Epithelial cell of proximal tubule (primary cell): ENCODE measurements at regions not wholly inside any gene's neighbourhood (a gene's known extent, or its start where the extent isn't known, plus 50 kb on each side); places are given as distances from the start of the nearest gene placed in this dataset.

ENCODE experiments used
- DNase-seq: peaks from one replicate; pipeline ENCODE4 v3.0.0-alpha.2; 2011; ENCODE audit warnings: low read depth
- H3K4me3 ChIP-seq: 2 replicates; pipeline ENCODE4 v1.5.1; 2011; ENCODE audit warnings: low read depth, mild to moderate bottlenecking, low read length
- TF ChIP-seq, protein P1 (sequence below): conservative IDR thresholded peaks from 2 replicates; pipeline ENCODE4 v1.5.1; 2012; ENCODE audit warnings: low read depth, mild to moderate bottlenecking, low read length

DNA sequence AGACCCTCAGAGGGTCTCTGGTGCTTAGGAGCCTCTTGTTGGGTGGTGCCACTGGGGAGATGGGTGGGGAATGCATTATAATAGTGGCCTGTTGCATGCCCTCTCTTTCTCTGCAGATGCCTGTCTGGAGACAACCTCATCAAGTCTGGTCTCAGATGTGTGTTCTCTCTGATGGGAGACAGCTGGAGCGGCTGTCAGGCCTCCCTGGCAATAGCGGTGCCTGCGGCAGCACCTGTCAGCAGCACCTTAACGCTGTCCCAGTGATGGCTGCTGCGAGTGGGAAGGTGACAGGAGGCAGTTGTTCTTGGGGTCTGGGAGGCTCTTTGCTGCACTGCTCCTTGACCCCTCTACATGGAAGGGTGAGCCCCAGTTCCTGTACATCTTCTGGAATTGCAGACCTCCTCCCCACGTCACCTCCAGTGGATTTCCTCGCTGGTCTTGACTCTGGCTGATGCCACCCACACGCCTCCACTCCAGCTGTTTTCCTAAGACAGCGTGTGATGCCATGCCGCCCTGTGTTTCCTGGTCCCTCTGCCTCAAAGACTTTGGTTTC, 63.3 kb upstream of the BLCAP start:
- TF ChIP-seq, protein P1, sequence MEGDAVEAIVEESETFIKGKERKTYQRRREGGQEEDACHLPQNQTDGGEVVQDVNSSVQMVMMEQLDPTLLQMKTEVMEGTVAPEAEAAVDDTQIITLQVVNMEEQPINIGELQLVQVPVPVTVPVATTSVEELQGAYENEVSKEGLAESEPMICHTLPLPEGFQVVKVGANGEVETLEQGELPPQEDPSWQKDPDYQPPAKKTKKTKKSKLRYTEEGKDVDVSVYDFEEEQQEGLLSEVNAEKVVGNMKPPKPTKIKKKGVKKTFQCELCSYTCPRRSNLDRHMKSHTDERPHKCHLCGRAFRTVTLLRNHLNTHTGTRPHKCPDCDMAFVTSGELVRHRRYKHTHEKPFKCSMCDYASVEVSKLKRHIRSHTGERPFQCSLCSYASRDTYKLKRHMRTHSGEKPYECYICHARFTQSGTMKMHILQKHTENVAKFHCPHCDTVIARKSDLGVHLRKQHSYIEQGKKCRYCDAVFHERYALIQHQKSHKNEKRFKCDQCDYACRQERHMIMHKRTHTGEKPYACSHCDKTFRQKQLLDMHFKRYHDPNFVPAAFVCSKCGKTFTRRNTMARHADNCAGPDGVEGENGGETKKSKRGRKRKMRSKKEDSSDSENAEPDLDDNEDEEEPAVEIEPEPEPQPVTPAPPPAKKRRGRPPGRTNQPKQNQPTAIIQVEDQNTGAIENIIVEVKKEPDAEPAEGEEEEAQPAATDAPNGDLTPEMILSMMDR, result no peak
- DNase-seq, result no peak
- no peak overlapping the region for H3K4me3 ChIP-seq

DNA sequence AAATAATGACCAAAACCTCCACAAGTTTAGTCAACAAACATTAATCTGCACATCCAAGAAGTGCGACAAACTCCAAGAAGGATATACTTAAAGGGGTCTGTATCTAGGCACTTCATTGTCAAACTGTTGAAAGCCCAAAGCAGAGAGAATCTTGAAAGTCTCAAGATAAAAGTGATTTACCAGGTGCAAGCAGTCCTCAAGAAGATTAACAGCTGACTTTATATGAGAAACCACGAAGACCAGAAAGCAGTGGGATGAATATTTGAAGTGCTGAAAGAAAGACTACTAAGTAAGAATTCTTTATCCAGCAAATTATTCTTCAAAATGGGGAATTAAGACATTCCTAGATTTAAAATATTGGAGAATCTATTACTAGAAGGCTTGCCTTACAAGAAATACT, 58.4 kb upstream of the BLCAP start:
- TF ChIP-seq, protein P1, result no peak
- H3K4me3 ChIP-seq, result no peak overlapping the region
- no peak for DNase-seq

DNA sequence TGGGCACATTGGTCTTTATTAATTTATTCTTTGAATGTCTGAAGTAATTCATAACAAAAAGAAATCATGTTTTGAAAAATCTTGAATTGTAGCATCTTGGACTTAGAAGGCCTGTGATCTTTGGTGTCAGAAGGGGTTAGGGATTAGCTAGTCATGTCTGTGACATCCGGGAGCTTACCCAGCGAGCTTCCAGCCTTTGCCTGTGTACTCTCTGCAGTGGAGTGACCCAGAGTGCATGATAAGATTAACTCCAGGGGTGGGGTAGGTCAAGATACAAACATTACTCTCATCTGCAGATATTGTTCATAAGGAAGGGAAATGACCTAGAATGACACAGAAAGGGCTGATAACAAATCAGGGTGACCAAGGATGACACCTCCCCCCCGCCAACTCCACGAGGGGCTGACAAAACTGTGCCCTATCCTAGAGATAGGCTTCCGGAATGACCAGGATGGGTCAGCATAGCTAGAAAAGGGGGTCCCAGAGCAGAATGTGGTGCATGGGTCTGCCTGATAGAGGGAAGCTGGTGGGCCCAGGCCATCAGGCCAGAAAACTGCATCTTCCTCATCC, 56.6 kb upstream of the BLCAP start:
- TF ChIP-seq, protein P1, result no peak
- no peak for DNase-seq
- H3K4me3 ChIP-seq, result no peak overlapping the region

DNA sequence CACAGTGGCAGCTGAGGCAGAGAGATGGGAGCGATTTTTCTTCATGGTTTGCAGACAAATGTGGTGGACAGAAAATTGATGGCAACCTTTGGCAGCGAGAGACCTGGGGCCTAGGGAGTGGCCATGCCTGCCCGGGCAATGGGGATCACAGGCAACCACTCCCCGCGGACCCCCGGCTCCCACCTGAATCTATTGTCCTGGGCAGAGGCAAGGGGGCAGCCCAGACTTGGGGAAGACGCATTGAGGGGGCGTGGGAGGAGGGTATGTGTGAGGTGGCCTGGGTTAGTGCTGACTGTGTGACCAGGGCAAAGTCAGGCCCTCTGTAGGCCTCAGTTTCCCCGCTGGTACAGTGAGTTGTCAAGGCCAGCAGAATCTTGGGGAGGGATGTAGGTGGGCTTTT, 53.6 kb upstream of the BLCAP start:
- no peak for DNase-seq
- H3K4me3 ChIP-seq, result no peak overlapping the region
- TF ChIP-seq, protein P1, result no peak

DNA sequence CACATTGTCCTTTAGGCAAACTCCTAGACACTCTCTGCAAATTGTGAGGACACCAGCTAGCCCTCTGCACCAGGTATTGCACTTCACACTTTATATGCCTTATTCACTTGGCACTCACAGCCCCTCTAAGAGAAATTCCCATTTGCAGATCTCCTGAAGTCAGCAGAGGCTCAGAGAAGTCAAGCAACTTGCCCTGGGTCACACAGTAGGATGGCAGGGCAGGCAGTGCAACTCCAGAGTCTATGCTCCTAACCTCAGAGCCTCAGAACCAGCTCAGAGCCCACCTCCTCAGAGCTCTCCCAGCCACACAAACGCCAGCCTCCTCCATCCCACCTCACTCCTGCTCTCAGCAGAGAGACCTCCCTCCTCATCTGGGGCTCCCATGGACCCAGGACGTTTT, 52.4 kb upstream of the BLCAP start:
- no peak overlapping the region for H3K4me3 ChIP-seq
- no peak for DNase-seq
- TF ChIP-seq, protein P1, result no peak

DNA sequence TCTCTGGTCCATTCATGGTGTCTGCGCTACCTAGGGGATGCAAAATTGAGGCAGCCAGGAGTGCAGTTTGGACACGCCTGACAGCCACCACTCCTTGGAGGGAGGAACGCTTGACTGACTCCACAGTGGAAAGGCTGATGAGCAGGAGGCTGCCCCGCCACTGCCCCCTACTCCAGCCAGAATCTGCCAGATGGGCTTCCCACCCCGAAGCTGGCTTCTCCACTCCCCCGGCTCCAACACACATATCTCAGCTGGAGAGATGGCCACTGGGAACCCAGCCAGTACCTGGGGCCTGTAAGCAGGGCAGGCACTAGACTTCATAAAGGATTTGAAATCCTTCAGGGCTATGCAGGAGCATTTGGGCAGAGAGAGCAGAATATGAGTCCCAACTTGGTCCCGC, 51.4 kb upstream of the BLCAP start:
- no peak overlapping the region for H3K4me3 ChIP-seq
- TF ChIP-seq, protein P1, result no peak
- DNase-seq, result no peak

DNA sequence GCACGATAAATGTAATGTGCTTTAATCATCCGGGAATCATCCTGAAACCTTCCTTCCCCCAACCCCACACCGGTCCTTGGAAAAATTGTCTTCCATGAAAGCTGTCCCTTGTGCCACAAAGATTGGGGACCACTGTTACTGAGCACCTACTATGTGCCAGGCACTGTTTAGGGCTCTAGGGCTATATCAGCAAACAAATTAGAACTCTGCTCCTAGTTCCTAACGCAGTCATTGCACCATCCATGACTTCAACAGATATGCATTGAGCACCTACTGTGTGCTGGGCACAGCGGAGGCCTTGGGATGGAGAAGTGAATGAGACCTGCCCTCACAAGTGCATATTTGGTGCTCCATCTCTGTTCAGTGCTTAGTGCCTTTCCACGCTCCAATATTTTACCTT, 50.3 kb upstream of the BLCAP start:
- TF ChIP-seq, protein P1, result no peak
- no peak for DNase-seq
- H3K4me3 ChIP-seq, result no peak overlapping the region
